ENCODE measurements at regions not wholly inside any gene's neighbourhood (a gene's known extent, or its start where the extent isn't known, plus 50 kb on each side); places are given as distances from the start of the nearest gene placed in this dataset.

- no peaks in the 10 kb centered on the region for H3K9me3 Mint-ChIP-seq (ENCODE audit: unreplicated experiment)
- H3K36me3 Mint-ChIP-seq (ENCODE audit: unreplicated experiment) = no peaks in the 10 kb centered on the region
- peaks cover 3% of the 10 kb centered on the region for H3K27me3 Mint-ChIP-seq (ENCODE audit: unreplicated experiment)
- no peak overlapping the region for H3K27ac Mint-ChIP-seq (ENCODE audit: unreplicated experiment)
- peaks cover 4% of the 10 kb centered on the region for H3K4me1 Mint-ChIP-seq (ENCODE audit: unreplicated experiment)
- no peak overlapping the region for H3K4me3 Mint-ChIP-seq (ENCODE audit: unreplicated experiment)
- no peak for TF ChIP-seq CTCF (IDR thresholded peaks at IDR 0.05)
- no peak for DNase-seq (ENCODE audit: extremely low spot score, unreplicated experiment)
These were observed 312.3 kb downstream of the ZBBX start for GRCh38 chr3:167067787-167068161.

DNA sequence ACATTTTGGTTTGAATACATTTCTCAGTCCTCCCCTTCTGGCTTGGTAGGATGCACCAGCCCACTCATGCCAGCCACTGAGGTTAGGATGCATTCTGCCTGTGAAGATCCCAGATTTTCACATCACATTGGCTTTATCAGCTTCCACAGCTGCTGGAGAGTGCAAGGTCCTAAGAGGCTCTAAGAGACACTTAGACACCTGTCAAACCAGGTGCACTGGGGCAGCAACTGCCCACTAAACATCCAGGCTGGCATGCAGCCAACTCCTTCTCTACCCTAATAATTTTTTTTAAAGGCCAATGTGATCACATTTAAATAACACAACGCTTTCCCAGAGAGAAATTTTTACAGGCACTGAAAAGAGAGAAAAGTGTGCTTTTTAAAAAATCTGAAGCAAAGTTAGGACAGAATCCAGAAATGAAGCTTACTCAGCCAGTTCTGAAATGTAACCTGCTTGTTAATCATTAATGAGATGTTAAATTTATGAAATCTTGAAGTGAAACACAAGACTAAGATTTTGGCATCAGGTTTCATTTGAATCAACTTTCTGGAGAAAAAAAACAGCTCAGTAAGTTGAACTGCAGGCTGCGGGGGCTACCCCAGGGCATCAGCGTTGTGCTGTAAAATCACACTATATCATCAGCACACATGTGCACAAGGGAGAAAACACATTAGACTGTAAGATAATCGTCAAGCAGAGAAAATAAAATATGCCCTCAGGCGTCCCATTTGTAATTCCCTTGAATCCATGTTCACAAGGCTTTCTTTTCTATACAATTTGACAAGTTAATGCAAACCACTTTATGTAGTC is 312.9 kb downstream of the ZBBX start:
- no peak overlapping the region for H3K4me3 Mint-ChIP-seq (ENCODE audit: unreplicated experiment)
- H3K27me3 Mint-ChIP-seq (ENCODE audit: unreplicated experiment) = peaks cover 3% of the 10 kb centered on the region
- H3K36me3 Mint-ChIP-seq (ENCODE audit: unreplicated experiment) = no peaks in the 10 kb centered on the region
- no peak for DNase-seq (ENCODE audit: extremely low spot score, unreplicated experiment)
- H3K9me3 Mint-ChIP-seq (ENCODE audit: unreplicated experiment) = no peaks in the 10 kb centered on the region
- peaks cover 4% of the 10 kb centered on the region for H3K4me1 Mint-ChIP-seq (ENCODE audit: unreplicated experiment)
- no peak for TF ChIP-seq CTCF (IDR thresholded peaks at IDR 0.05)
- no peak overlapping the region for H3K27ac Mint-ChIP-seq (ENCODE audit: unreplicated experiment)

GRCh38 chr3:167057581-167057980 is 322.5 kb downstream of the ZBBX start:
- Mint-ChIP-seq H3K9me3 (ENCODE audit: unreplicated experiment) (peaks cover 11% of the 10 kb centered on the region), H3K27me3 (ENCODE audit: unreplicated experiment) (no peaks in the 10 kb centered on the region), H3K36me3 (ENCODE audit: unreplicated experiment) (no peaks in the 10 kb centered on the region), H3K4me3 (ENCODE audit: unreplicated experiment) (no peak overlapping the region), H3K4me1 (ENCODE audit: unreplicated experiment) (no peaks in the 10 kb centered on the region), H3K27ac (ENCODE audit: unreplicated experiment) (no peak overlapping the region)
- no peak for DNase-seq (ENCODE audit: extremely low spot score, unreplicated experiment)
- no peak for TF ChIP-seq CTCF (IDR thresholded peaks at IDR 0.05)

DNA sequence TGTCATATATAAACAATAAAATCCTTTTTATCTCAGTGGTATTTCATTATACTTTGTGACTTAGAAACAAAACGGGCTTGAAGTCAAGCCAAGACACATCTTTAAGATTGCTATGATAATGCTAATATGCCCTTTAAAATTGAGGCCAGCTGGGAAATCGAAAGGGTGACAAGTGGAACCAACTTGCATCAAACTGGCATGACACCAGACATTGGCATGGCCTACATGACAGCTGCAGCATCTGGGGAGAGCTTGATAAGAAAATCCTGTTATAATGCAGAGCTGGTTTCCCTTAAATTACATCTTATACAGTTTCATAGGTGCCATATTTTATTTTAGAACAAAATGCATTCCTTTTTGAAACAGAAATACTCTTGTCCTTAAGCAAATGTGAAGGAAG is 325.2 kb downstream of the ZBBX start:
- Mint-ChIP-seq H3K4me1 (ENCODE audit: unreplicated experiment) (no peaks in the 10 kb centered on the region), H3K27ac (ENCODE audit: unreplicated experiment) (no peak overlapping the region), H3K9me3 (ENCODE audit: unreplicated experiment) (peaks cover 4% of the 10 kb centered on the region), H3K4me3 (ENCODE audit: unreplicated experiment) (no peak overlapping the region), H3K36me3 (ENCODE audit: unreplicated experiment) (no peaks in the 10 kb centered on the region), H3K27me3 (ENCODE audit: unreplicated experiment) (no peaks in the 10 kb centered on the region)
- TF ChIP-seq CTCF (IDR thresholded peaks at IDR 0.05) = no peak
- DNase-seq (ENCODE audit: extremely low spot score, unreplicated experiment) = no peak

DNA sequence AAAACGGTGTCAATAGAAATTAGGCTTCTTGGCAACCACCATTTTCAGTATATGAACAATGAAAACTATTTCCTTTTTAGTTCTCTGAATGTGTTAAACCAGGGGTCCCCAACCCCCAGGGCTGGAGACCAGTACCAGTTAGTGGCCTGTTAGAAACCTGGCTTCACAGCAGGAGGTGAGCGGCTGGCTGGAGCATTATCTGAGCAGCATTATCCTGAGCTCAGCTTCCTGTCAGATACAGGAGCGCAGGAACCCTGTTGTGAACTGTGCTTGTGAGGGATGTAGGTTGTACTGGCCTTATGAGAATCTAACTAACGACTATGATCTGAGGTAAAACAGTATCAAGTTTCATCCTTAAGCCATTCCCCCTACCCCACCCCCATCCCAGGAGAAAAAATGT is 328.7 kb downstream of the ZBBX start:
- Mint-ChIP-seq H3K4me3 (ENCODE audit: unreplicated experiment) (no peak overlapping the region), H3K27me3 (ENCODE audit: unreplicated experiment) (no peaks in the 10 kb centered on the region), H3K9me3 (ENCODE audit: unreplicated experiment) (no peaks in the 10 kb centered on the region), H3K36me3 (ENCODE audit: unreplicated experiment) (no peaks in the 10 kb centered on the region), H3K4me1 (ENCODE audit: unreplicated experiment) (no peaks in the 10 kb centered on the region), H3K27ac (ENCODE audit: unreplicated experiment) (no peak overlapping the region)
- no peak for TF ChIP-seq CTCF (IDR thresholded peaks at IDR 0.05)
- no peak for DNase-seq (ENCODE audit: extremely low spot score, unreplicated experiment)

Measured in osteocyte (in vitro differentiated cells).